Mucosa of rectum (tissue), 2 donors: ENCODE measurements at regions not wholly inside any gene's neighbourhood (a gene's known extent, or its start where the extent isn't known, plus 50 kb on each side); places are given as distances from the start of the nearest gene placed in this dataset.

Experiments
- H3K27ac ChIP-seq, 2 donors: one replicate each; pipeline ENCODE4 v1.7.0; 2013; ENCODE audit warnings: inconsistent platforms in 2 of 2, low read depth in 2 of 2, low read length in 2 of 2
- H3K27me3 ChIP-seq, 2 donors: one replicate each; pipeline ENCODE4 v1.7.0; 2013; ENCODE audit warnings: low read length in 2 of 2; ENCODE audit not compliant: control insufficient read depth in 2 of 2, insufficient read depth in 2 of 2
- H3K36me3 ChIP-seq, 2 donors: one replicate each; pipeline ENCODE4 v1.7.0; 2013; ENCODE audit warnings: low read length in 2 of 2; ENCODE audit not compliant: control insufficient read depth in 2 of 2, insufficient read depth in 2 of 2
- H3K4me1 ChIP-seq, 2 donors: one replicate each; pipeline ENCODE4 v1.7.0; 2013; ENCODE audit warnings: low read length in 2 of 2, mild to moderate bottlenecking in 1 of 2; ENCODE audit not compliant: control insufficient read depth in 2 of 2, insufficient read depth in 2 of 2
- H3K4me3 ChIP-seq, 2 donors: one replicate each; pipeline ENCODE4 v1.7.0; 2013; ENCODE audit warnings: low read length in 2 of 2
- H3K9ac ChIP-seq, 2 donors: one replicate each; pipeline ENCODE4 v1.7.0; 2013; ENCODE audit warnings: low read length in 2 of 2, low read depth in 1 of 2, mild to moderate bottlenecking in 1 of 2
- H3K9me3 ChIP-seq, 2 donors: one replicate each; pipeline ENCODE4 v1.7.0; 2013; ENCODE audit warnings: low read length in 2 of 2; ENCODE audit not compliant: control insufficient read depth in 2 of 2
- donor health status: healthy.
- donor health status: Normal muscosa, but diverticular disease.

GRCh38 chr10:93198401-93199131, 124.9 kb downstream of the CYP26A1 start:
- Histone ChIP-seq H3K36me3 (no peaks in the 10 kb centered on the region), H3K27ac (no peak overlapping the region), H3K9ac (no peak overlapping the region), H3K4me3 (peak overlapping the region; percentile 55), H3K9me3 (no peaks in the 10 kb centered on the region), H3K27me3 (no peaks in the 10 kb centered on the region), H3K4me1 (peaks cover 5 to 13% of the 10 kb centered on the region in 2 donors)

- Histone ChIP-seq H3K27ac (no peak overlapping the region), H3K36me3 (no peaks in the 10 kb centered on the region), H3K27me3 (no peaks in the 10 kb centered on the region), H3K9ac (no peak overlapping the region), H3K4me3 (peak overlapping the region; percentile 55), H3K4me1 (peaks cover 5 to 13% of the 10 kb centered on the region in 2 donors), H3K9me3 (no peaks in the 10 kb centered on the region)
These were observed 125.6 kb downstream of the CYP26A1 start for GRCh38 chr10:93199191-93199751.

GRCh38 chr10:93204494-93205485, 131.1 kb downstream of the CYP26A1 start:
- Histone ChIP-seq H3K9me3 (no peaks in the 10 kb centered on the region), H3K27ac (no peak overlapping the region), H3K27me3 (no peaks in the 10 kb centered on the region), H3K4me1 (no peaks in the 10 kb centered on the region), H3K4me3 (no peak overlapping the region), H3K36me3 (no peaks in the 10 kb centered on the region), H3K9ac (no peak overlapping the region)

GRCh38 chr10:93206652-93207051, 133.0 kb downstream of the CYP26A1 start:
- Histone ChIP-seq H3K9ac (no peak overlapping the region), H3K27ac (no peak overlapping the region), H3K27me3 (no peaks in the 10 kb centered on the region), H3K4me3 (no peak overlapping the region), H3K4me1 (no peaks in the 10 kb centered on the region), H3K9me3 (no peaks in the 10 kb centered on the region), H3K36me3 (no peaks in the 10 kb centered on the region)

GRCh38 chr10:93208717-93209464, 135.2 kb downstream of the CYP26A1 start:
- Histone ChIP-seq H3K36me3 (no peaks in the 10 kb centered on the region), H3K9ac (no peak overlapping the region), H3K4me1 (no peaks in the 10 kb centered on the region), H3K9me3 (no peaks in the 10 kb centered on the region), H3K27me3 (no peaks in the 10 kb centered on the region), H3K4me3 (no peak overlapping the region), H3K27ac (no peak overlapping the region)

- Histone ChIP-seq H3K36me3 (no peaks in the 10 kb centered on the region), H3K4me3 (no peak overlapping the region), H3K9ac (no peak overlapping the region), H3K27ac (no peak overlapping the region), H3K27me3 (no peaks in the 10 kb centered on the region), H3K9me3 (no peaks in the 10 kb centered on the region), H3K4me1 (no peaks in the 10 kb centered on the region)
These were observed 138.3 kb downstream of the CYP26A1 start for GRCh38 chr10:93211991-93212390.

- H3K4me1 ChIP-seq = no peaks in the 10 kb centered on the region
- H3K36me3 ChIP-seq = no peaks in the 10 kb centered on the region
- H3K27me3 ChIP-seq = no peaks in the 10 kb centered on the region
- no peak overlapping the region for H3K4me3 ChIP-seq
- no peak overlapping the region for H3K9ac ChIP-seq
- no peaks in the 10 kb centered on the region for H3K9me3 ChIP-seq
- no peak overlapping the region for H3K27ac ChIP-seq
These were observed 141.6 kb downstream of the CYP26A1 start for GRCh38 chr10:93215312-93215711.

- no peaks in the 10 kb centered on the region for H3K36me3 ChIP-seq
- no peak overlapping the region for H3K27ac ChIP-seq
- no peak overlapping the region for H3K9ac ChIP-seq
- H3K27me3 ChIP-seq = no peaks in the 10 kb centered on the region
- no peaks in the 10 kb centered on the region for H3K4me1 ChIP-seq
- H3K9me3 ChIP-seq = no peaks in the 10 kb centered on the region
- no peak overlapping the region for H3K4me3 ChIP-seq
These were observed 142.8 kb downstream of the CYP26A1 start for GRCh38 chr10:93216341-93216985.

GRCh38 chr10:93218386-93218785, 144.7 kb downstream of the CYP26A1 start:
- Histone ChIP-seq H3K27me3 (no peaks in the 10 kb centered on the region), H3K9ac (no peak overlapping the region), H3K27ac (no peak overlapping the region), H3K36me3 (no peaks in the 10 kb centered on the region), H3K4me1 (no peaks in the 10 kb centered on the region), H3K4me3 (no peak overlapping the region), H3K9me3 (no peaks in the 10 kb centered on the region)
